ENCODE measurements at regions not wholly inside any gene's neighbourhood (a gene's known extent, or its start where the extent isn't known, plus 50 kb on each side); places are given as distances from the start of the nearest gene placed in this dataset.
"Not testable (repeated sequence)": the region's sequence is repeated elsewhere in the genome, so short reads cannot be mapped to it uniquely, and the experiment has no call there.

- H3K4ac ChIP-seq (replicated peaks; ENCODE audit: insufficient read length, low read depth, low read length); H2AK5ac ChIP-seq (ENCODE audit: low read depth, low read length); H4K91ac ChIP-seq (replicated peaks; ENCODE audit: insufficient read length, low read length); H3K23ac ChIP-seq (ENCODE audit: insufficient read length); H2BK120ac ChIP-seq (replicated peaks; ENCODE audit: low read depth, low read length); H3K27ac ChIP-seq (ENCODE audit: low read depth, low read length); FAIRE-seq; H2BK12ac ChIP-seq (ENCODE audit: low read depth, low read length); H3K79me2 ChIP-seq (ENCODE audit: control insufficient read depth in 1 of 2, insufficient read depth in 2 of 2, low read length in 2 of 2); H3K56ac ChIP-seq (replicated peaks; ENCODE audit: insufficient read length, low read depth, low read length); H2AFZ ChIP-seq (ENCODE audit: low read length); H2BK5ac ChIP-seq (ENCODE audit: low read depth, low read length); H3K4me2 ChIP-seq (ENCODE audit: insufficient read depth in 1 of 2, low read depth in 2 of 2, low read length in 2 of 2); H3K79me1 ChIP-seq (ENCODE audit: low read depth, low read length); H3K9ac ChIP-seq (replicated peaks in 1 of 4; ENCODE audit: extremely low read depth in 1 of 4, low read depth in 3 of 4, low read length in 3 of 4); DNase-seq (ENCODE audit: low read depth in 1 of 2, low spot score in 2 of 2); H4K8ac ChIP-seq (ENCODE audit: extremely low read depth, insufficient read depth, low read length); H3K4me3 ChIP-seq (ENCODE audit: extremely low read depth in 1 of 4, insufficient read depth in 2 of 4, low read depth in 3 of 4, low read length in 4 of 4); H4K5ac ChIP-seq (ENCODE audit: insufficient read length, low read depth, low read length); H3K18ac ChIP-seq (ENCODE audit: extremely low read depth, low read length); CTCF ChIA-PET (ENCODE audit: partially characterized antibody); H3K23me2 ChIP-seq (ENCODE audit: low read depth, low read length); H4K20me1 ChIP-seq (replicated peaks in 1 of 2; ENCODE audit: control insufficient read depth in 1 of 2, insufficient read depth in 2 of 2, low read length in 2 of 2); H3K4me1 ChIP-seq (replicated peaks in 1 of 4; ENCODE audit: control insufficient read depth in 3 of 4, insufficient read depth in 4 of 4, low read length in 3 of 4); H3K27me3 ChIP-seq (replicated peaks in 1 of 4; ENCODE audit: control insufficient read depth in 3 of 4, extremely low read depth in 1 of 4, insufficient read depth in 3 of 4, low read length in 3 of 4); H3K36me3 ChIP-seq (ENCODE audit: control insufficient read depth in 2 of 4, insufficient read depth in 4 of 4, low read length in 3 of 4); H2BK15ac ChIP-seq (ENCODE audit: low read length); H3K14ac ChIP-seq (ENCODE audit: insufficient read length); H2BK20ac ChIP-seq (ENCODE audit: low read length); POLR2A ChIA-PET (ENCODE audit: partially characterized antibody): not testable (repeated sequence)
- peaks cover 11 to 33% of the 10 kb centered on the region in 2 experiments; a peak in 3 of 4 replicates for H3K9me3 ChIP-seq (ENCODE audit: insufficient read depth in 2 of 2, low read depth in 1 of 2, low read length in 1 of 2)
Measured at GRCh38 chr11:49365375-49365774, 157.0 kb upstream of the FOLH1 start.

- H2BK12ac ChIP-seq (ENCODE audit: low read depth, low read length); H3K27me3 ChIP-seq (replicated peaks in 1 of 4; ENCODE audit: control insufficient read depth in 3 of 4, extremely low read depth in 1 of 4, insufficient read depth in 3 of 4, low read length in 3 of 4); FAIRE-seq; H2BK15ac ChIP-seq (ENCODE audit: low read length); H3K4me2 ChIP-seq (ENCODE audit: insufficient read depth in 1 of 2, low read depth in 2 of 2, low read length in 2 of 2); H3K79me1 ChIP-seq (ENCODE audit: low read depth, low read length); H3K4me3 ChIP-seq (ENCODE audit: extremely low read depth in 1 of 4, insufficient read depth in 2 of 4, low read depth in 3 of 4, low read length in 4 of 4); H4K91ac ChIP-seq (replicated peaks; ENCODE audit: insufficient read length, low read length); H3K4me1 ChIP-seq (replicated peaks in 1 of 4; ENCODE audit: control insufficient read depth in 3 of 4, insufficient read depth in 4 of 4, low read length in 3 of 4); H3K4ac ChIP-seq (replicated peaks; ENCODE audit: insufficient read length, low read depth, low read length); H4K5ac ChIP-seq (ENCODE audit: insufficient read length, low read depth, low read length); CTCF ChIA-PET (ENCODE audit: partially characterized antibody); H3K23ac ChIP-seq (ENCODE audit: insufficient read length); H2AFZ ChIP-seq (ENCODE audit: low read length); H3K36me3 ChIP-seq (ENCODE audit: control insufficient read depth in 2 of 4, insufficient read depth in 4 of 4, low read length in 3 of 4); H3K79me2 ChIP-seq (ENCODE audit: control insufficient read depth in 1 of 2, insufficient read depth in 2 of 2, low read length in 2 of 2); H2BK20ac ChIP-seq (ENCODE audit: low read length); H3K27ac ChIP-seq (ENCODE audit: low read depth, low read length); POLR2A ChIA-PET (ENCODE audit: partially characterized antibody); H3K18ac ChIP-seq (ENCODE audit: extremely low read depth, low read length); H3K9ac ChIP-seq (replicated peaks in 1 of 4; ENCODE audit: extremely low read depth in 1 of 4, low read depth in 3 of 4, low read length in 3 of 4); H3K23me2 ChIP-seq (ENCODE audit: low read depth, low read length); H3K56ac ChIP-seq (replicated peaks; ENCODE audit: insufficient read length, low read depth, low read length); DNase-seq (ENCODE audit: low read depth in 1 of 2, low spot score in 2 of 2); H4K8ac ChIP-seq (ENCODE audit: extremely low read depth, insufficient read depth, low read length); H2AK5ac ChIP-seq (ENCODE audit: low read depth, low read length); H4K20me1 ChIP-seq (replicated peaks in 1 of 2; ENCODE audit: control insufficient read depth in 1 of 2, insufficient read depth in 2 of 2, low read length in 2 of 2); H3K14ac ChIP-seq (ENCODE audit: insufficient read length); H2BK120ac ChIP-seq (replicated peaks; ENCODE audit: low read depth, low read length); H2BK5ac ChIP-seq (ENCODE audit: low read depth, low read length): not testable (repeated sequence)
- peaks cover 14 to 39% of the 10 kb centered on the region in 2 experiments; a peak in 3 of 4 replicates for H3K9me3 ChIP-seq (ENCODE audit: insufficient read depth in 2 of 2, low read depth in 1 of 2, low read length in 1 of 2)
- 94% methylated on average over 2 of the region's 2 CpGs; no CpG with 5 or more reads in 1 of the 2 experiments for WGBS, 2 experiments (ENCODE audit: extremely low coverage in 1 of 2, insufficient coverage in 1 of 2, insufficient read length in 1 of 2, insufficient replicate concordance in 2 of 2, low coverage in 1 of 2, low lambda C conversion rate in 2 of 2, missing lambda C conversion rate in 1 of 2)
Measured at GRCh38 chr11:49362994-49363393, 154.6 kb upstream of the FOLH1 start.

Data from H1 (cell line).